GM21390 (cell line): ENCODE measurements at regions not wholly inside any gene's neighbourhood (a gene's known extent, or its start where the extent isn't known, plus 50 kb on each side); places are given as distances from the start of the nearest gene placed in this dataset.

ENCODE experiments used
- ATAC-seq: cut with Tn5 transposase; IDR thresholded peaks from one replicate; pipeline ENCODE4 v1.9.1; 2021; ENCODE audit not compliant: unreplicated experiment

DNA sequence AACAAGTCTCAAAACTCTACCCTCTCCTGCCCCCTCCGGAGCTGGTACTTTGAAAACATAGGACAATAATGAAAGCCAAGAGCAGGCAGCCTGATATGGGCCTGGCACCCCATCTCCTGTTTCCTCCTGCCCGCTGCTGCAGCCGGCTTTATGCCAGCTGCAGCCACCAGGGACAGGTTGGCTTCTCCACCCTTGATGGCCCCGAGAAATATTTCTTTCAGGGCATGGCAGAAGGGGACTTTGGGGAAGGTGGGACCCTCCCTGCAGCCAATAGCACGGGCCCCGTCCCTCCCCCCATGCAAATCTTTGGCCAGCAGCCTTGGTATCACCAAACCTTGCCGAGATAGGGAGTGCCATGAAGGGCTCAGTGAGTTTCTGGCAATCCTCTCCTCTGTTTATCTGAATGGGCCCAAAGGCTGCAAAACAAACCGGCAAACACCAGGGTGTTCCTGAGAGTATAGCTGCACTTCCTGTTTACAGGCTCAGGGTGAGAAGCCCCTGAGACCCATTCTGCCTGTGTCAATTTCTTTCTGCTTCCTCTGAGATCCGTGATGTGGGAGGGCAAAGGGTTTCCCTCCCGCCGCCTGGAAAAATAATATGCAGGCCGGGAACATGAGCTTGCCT is 73.4 kb upstream of the BOD1 start:
- peak; percentile 58 for ATAC-seq

GRCh38 chr5:173691931-173692330 is 75.5 kb upstream of the BOD1 start:
- ATAC-seq: no peak

DNA sequence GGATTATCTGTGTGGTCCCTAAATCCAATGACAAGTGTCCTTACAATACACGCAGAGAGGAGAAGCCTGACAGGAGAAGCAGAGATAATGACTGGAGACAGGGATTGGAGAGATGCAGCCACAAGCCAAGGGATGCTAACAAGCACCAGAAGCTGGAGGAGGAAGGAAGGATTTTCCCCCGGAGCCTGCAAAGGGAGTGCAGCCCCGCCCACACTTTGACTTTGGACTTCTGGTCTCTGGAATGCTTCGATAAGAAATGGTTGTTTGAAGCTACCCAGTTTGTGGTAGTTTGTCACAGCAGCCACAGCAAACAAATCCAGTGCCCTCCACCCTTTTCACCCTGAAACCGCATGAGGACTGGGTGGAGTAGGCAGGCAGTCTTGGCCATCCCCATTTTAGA is 77.2 kb upstream of the BOD1 start:
- ATAC-seq: no peak

DNA sequence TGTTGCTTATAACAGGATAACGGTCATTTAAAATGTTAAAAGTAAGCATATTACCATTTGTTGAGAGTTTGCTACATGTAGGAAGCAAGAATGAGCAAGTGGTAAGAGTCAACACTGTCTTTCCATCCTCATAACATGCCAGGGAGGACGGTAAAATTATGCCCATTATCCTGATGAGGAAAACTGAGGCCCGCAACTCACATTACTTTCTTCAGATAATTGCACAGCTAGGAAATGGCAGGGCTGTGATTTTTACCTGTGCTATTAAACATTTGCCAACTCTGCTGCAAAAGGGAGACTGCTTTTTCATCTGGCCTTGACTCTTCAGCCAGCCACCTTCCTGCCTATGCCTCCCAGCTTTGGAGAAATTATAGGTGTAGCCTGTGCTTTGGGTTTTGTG is 79.8 kb upstream of the BOD1 start:
- ATAC-seq: no peak

DNA sequence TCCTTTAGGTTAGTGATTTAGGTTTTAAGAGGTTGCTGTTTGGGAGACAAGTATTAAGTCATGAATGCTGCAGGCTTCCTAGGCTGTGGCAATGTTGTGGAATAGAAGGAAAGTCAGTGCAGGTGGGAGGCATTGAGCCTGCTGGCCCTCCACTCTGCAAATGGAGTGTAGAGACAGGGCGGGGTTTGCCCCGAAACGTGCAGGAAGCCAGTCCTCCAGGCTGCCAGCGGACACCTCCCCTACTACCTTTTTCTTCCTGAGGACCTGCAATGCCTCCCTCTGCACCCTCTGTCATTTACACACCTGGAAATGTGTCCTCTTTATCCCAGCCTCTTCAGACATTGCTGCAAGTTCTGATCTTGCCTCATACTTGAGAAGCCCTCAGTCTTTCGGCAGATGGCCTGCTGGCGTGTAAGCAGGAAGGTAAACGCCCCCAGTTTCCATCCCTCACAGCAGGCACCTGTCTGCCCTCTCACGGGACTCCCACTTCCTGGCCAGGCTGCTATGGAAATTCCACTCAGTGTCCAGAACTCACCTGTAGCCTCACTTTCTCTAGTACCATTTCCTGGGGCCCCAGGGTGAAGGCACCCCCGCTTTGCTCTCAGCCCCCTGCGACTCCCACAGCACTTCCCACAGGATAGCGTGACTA is 81.6 kb upstream of the BOD1 start:
- ATAC-seq: peak; percentile 46

DNA sequence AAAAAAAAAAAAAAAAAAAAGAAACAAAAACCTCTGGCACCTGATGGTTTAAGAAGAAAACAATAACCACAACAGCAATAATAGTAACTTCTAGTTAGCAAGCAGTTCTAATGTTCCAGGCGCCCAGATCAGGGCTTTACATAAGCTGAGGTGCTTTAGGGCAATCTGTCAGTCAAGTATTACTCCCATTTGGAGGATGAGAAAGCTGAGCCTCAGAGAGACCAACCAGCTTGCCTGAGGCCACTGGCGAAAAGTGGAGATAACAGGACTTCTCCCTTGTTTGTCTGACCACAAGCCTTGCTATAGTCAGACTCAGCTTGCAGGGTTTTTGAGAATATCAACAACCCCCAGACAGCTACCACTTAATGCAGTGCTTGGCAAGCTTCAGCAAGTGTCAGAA is 83.5 kb upstream of the BOD1 start:
- no peak for ATAC-seq

GRCh38 chr5:173703466-173703865 is 87.0 kb upstream of the BOD1 start:
- no peak for ATAC-seq

- ATAC-seq: no peak
These were observed 88.4 kb upstream of the BOD1 start for GRCh38 chr5:173704615-173705511.

- ATAC-seq: no peak
These were observed 89.1 kb upstream of the BOD1 start for GRCh38 chr5:173705512-173706044.

- ATAC-seq: no peak
These were observed 90.2 kb upstream of the BOD1 start for GRCh38 chr5:173706700-173707099.

DNA sequence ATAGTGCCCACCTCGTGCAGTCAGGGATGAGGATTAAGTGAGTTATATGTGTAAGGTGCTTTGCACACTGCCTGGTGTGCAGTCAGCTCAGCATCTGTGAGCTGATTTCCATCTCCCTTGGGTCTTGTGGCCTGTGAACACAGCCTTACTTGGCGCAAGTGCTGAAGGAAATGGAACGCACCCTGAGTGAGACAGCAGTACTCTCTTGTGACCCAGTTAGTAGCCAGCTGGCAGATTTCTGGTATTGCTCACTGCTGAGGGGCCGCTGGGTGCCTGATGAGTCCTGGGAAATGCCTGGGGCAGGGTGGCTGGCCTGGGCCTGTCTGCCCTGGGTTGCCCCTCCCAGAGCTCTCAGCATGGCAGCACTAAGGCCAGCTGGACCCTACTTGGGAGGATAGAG is 90.9 kb upstream of the BOD1 start:
- peak; percentile 58 for ATAC-seq

DNA sequence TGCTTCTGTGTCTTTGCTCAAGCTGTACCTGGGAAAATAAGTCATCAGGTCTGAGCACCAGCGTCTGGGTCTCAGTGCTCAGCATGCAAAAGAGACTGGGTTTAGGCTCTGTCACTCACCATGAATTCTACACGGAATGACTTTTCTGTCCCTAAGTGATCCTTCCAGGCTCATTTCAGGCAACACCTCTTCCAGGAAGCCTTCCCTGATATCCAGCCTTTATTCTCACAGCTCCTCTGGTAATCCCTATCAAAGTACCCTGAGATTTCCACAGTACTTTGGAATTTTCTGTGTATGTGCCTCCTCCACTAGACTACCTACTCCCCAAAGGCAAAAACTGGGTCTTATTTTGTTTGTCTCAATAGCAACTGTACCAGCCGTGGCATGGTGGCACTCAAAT is 92.7 kb upstream of the BOD1 start:
- no peak for ATAC-seq

DNA sequence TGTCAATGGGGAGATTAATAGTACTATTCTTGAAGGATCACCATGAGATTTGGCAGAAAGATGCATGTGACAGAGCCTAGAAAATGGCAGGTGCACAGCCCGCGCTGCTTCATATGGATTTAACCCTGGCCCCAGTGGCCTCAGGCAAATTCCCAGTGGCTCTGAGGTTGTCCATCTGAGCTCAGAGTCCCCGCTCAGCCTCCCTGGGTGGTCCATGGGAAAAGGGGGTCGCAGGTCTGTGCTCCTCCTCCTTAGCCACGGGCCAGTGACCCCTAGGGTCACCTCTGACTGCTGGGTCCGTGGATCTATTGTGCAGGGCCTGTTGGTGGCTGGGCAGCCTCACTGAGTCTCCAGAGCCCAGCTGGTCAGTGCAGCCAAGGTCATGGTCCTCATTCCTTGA is 93.3 kb upstream of the BOD1 start:
- ATAC-seq: no peak

DNA sequence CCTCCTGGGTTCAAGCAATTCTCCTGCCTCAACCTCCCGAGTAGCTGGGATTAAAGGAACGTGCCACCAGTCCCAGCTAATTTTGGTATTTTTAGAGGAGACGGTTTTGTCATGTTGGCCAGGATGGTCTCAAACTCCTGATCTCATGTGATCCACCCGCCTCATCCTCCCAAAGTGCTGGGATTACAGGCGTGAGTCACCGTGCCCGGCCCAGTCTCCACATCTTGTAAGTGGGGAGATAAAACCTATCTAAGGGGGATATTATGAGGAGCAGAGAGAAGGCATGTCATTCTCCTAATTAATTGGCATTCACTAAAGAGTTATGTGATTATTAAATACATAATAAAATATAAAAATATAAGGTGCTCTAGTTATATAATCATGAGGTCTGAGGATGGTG is 94.1 kb upstream of the BOD1 start:
- no peak for ATAC-seq

GRCh38 chr5:173711466-173711865 is 95.0 kb upstream of the BOD1 start:
- no peak for ATAC-seq

DNA sequence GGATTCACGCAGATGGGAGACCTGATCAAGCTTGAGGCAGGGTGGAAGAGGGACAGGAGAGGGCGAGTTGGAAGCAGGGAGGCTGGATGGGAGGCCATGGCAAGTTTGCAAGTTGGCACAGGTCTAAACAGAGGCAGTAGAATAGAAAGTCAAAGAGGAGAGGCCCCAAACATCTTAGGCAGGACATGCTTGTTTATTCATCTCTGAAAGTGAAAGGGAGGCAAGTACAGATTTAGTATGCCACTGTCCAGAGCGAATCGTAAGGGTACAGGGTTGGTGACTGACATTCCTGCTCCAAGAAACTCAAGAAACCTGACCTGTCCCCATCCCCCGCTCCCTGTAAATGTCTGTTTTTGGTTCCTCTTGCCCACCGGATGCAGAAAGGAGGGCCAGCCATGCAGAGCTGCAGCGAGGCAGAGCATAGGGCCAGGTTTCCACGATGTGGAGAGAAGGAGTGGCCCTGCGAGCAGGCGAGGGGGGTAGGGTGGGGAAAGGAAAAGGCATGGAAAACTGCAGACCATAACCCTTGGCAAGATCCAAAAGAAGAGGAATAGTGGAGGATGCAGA is 96.2 kb upstream of the BOD1 start:
- no peak for ATAC-seq

GRCh38 chr5:173714551-173715428 is 98.3 kb upstream of the BOD1 start:
- no peak for ATAC-seq

DNA sequence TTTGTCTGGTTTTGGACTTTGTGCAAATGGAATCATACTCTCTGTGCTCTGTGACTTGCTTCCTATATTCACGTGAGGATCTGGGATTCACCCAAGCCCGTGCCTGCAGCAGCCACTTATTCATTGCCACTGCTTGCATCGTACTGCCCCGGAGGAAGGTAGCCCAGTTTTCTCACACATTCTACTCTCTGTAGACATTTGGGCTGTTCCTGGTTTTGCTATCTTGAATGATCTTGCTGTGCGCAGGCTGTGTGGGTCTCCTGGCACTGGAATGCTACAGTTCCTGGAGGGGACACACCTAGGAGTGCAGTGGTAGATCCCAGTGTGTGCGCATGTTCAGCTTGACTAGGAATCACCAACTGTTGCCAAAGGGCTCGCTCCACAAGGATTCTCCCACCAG is 99.2 kb upstream of the BOD1 start:
- no peak for ATAC-seq

DNA sequence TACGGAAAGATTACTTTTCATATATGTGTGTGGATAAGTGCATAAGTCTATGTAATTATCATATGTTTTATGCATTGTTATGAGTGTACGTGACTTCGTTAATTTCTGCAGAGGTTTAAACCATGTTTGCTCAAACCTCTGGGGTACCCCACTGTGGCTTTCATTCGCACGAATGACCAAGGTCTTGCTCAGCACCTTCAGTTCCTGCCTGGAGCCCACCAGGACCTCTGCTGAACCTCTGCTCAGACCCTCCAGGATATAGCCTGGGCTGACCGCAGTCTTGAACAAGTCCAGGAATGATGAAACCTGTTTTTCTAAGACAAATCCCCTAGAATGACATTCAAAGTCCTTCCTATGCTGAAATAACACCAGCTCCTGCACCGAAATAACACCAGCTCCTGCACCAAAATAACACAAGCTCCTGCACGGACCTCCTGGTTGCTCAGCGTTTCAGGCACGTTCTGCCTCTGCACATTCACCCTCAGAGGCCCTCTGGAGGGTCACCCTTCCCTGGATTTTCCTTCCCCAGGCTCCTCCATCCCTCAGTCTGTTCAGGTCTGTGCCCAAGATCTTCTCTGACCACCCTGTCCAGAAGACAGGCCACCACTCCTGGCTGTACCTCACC is 99.7 kb upstream of the BOD1 start:
- no peak for ATAC-seq

- no peak for ATAC-seq
These were observed 101.5 kb upstream of the BOD1 start for GRCh38 chr5:173717959-173718358.
